ENCODE measurements at regions not wholly inside any gene's neighbourhood (a gene's known extent, or its start where the extent isn't known, plus 50 kb on each side); places are given as distances from the start of the nearest gene placed in this dataset.

DNA sequence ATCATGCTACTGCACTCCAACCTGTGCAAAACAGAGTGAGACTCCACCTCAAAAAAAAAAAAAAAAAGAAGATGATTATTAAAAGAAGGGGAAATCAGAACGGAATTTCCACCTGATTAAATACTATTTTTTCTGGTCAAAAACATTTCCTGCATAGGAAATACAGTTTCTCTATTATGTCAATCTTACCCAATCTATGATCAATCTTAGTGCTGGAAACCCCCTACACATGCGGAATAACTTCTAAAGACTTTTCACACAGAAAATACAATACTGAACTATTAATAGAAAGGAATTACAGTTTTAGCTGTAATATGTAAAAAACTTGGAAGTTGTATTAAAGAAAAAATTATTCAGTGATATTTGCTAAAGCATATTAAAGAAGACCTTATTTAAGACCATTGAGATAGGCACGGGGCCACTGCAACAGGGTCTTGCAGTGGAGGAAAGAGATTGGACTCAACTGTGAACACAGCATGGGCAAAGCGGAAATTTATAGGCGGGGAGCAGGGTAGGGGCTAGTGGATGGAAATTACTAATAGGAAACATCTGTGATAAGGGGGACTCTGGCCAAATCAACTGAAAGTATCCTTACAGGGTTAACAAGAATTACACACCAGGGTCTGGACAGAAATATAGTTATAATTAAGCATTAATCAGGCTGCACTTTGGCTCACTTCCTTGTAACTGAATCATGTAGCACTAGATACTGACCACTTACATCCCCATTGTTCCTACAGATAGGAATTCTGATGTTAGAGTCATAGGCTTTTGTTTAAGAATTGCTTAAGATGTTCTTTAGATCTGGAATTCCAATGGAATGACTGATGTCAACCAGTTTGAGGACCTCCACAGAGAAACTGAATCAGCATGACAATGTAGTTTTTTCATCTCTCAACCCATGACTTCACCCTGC is 411.5 kb upstream of the DDI1 start:
- DNase-seq (ENCODE audit: low spot score) = no peak

DNA sequence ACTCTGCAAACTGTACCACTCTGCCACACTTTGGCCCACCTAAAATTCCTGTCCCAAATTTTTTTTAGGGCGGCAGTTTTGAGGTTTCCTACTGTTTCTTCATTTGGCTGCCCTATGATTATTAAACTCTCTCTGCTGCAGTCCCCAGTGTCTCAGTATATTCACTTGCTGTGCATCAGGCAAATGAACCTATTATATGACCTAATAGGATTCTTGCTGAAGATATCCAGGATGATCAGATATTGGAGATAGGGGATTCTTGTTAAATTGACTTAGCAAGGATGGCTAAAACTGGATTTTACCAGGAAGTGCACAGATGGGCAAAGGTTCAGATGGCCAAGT is 410.8 kb upstream of the DDI1 start:
- DNase-seq (ENCODE audit: low spot score) = no peak

DNA sequence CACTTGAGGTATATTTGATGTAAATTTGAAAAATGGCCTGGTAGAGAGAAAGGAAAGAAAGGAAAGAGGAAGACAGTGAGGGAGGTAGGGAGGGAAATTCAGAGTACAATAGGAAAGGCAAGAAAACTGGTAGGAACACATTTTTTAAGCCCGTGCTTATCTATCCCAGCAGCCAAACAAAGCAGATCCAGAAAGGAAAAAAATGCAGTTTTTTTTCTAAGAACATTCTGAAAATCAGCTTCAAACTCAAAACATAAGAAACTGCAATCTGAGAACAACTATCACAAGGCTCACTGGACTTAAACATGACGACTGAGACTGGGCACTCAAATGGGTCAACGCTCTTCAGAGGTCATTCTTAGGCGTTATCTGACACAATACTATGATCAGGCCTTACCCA is 408.3 kb upstream of the DDI1 start:
- no peak for DNase-seq (ENCODE audit: low spot score)

DNA sequence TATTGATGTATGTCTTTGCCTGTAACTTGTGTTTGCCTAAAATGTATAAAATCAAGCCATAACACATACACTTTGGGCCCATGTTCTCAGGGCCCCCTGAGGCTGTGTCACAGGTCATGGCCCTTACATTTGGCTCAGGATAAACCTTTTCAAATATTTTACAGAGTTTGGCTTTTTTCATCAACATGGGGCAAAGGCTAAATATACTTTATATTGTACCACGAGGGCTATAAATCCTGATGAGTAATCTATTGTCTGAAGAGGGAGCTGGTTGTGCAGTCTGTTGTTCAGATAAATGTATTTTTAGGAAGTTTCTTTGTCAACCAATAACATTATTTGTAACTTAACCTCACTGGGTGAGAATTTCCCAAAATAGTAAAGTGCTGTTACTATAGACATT is 404.6 kb upstream of the DDI1 start:
- DNase-seq (ENCODE audit: low spot score) = no peak

GRCh38 chr11:103633068-103633788 is 403.2 kb upstream of the DDI1 start:
- DNase-seq (ENCODE audit: low spot score) = no peak

DNA sequence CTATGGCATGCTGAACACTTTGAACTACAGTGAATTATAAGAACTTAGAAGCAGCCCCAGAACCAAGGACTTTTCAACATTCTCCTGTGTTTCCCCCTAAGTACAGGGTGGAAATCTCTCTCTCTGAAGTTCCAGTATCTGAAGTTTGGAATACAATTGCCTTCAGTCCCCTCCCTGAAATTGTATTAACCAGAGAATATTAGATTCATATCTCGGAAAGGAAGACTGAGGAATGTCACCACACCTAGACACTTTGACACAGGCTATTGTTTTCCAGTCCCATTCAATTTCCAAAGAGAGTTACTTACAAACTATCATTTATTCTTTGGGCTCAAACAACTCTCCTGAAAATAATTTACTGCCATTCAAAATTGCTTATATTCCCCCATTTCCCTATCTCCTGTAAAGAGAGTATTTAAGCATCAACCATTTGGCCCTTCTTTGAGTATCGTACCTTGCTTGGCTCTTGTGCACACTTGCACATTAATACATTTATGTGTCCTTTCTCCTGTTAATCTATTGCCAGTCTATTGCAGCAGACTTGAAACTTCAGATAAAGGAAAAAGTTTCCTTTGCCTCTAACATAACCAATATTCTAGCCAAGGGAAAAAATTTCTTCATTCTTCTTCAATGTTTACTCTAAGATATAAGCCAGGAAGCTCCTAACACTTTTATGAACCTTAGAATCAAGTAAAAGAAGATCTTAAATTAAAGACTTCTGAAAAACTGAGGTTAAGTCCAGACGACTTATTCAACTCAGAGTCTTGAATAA is 402.4 kb upstream of the DDI1 start:
- DNase-seq (ENCODE audit: low spot score) = no peak

DNA sequence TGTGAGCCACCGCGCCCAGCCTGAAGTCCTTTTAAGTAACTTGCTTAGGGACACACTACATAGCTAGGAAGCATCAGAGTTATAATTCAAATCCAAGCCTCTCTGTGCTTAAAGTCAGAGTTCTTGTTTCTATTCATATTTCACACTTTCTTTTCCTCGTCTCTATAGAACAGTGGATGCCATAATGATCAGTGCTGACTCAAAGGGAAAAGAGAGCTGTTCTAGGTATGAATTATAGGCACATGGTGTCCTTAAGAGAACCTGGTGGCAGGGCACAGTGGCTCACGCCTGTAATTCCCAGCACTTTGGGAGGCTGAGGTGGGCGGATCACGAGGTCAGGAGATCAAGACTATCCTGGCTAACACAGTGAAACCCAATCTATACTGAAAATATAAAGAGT is 400.2 kb upstream of the DDI1 start:
- no peak for DNase-seq (ENCODE audit: low spot score)

GRCh38 chr11:103637295-103637694 is 399.1 kb upstream of the DDI1 start:
- no peak for DNase-seq (ENCODE audit: low spot score)

DNA sequence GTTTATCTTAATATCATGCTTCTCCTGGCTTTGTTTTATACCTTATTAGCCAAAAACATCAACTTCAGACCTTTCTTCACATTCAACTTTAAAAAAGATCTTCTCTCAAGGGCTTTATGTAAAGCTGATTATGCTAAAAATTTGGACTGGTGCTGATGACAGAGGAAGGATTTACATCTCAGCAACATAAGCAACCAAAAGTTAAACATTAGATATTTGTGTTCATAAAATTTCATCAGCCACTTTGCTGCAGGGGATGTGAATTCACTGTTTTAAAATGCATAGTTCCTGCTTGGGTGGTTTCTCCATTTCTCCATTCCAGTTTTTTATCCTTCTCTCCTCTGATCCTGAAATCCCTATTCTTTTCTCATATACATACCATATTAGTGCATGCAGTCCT is 398.6 kb upstream of the DDI1 start:
- no peak for DNase-seq (ENCODE audit: low spot score)

DNA sequence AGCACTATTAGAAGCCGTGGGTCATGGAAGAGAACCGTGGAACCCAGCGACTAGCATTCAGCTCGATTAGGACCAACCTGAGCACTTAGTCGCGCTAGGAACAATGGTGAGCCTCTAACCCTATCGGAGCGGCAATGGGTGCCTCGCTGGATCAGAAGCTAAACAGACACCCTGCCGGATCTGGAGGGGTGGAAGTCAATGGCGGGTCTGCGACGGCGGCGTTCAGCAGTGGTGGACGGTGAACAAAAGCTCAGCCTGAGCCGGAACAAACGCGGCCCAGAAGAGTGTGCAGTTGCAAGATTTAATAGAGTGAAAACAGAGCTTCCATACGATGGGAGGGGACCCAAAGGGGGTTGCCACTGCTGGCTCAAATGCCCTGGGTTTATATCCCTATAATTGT is 391.8 kb upstream of the DDI1 start:
- DNase-seq (ENCODE audit: low spot score) = no peak

- DNase-seq (ENCODE audit: low spot score) = no peak
These were observed 388.4 kb upstream of the DDI1 start for GRCh38 chr11:103648054-103648453.

DNA sequence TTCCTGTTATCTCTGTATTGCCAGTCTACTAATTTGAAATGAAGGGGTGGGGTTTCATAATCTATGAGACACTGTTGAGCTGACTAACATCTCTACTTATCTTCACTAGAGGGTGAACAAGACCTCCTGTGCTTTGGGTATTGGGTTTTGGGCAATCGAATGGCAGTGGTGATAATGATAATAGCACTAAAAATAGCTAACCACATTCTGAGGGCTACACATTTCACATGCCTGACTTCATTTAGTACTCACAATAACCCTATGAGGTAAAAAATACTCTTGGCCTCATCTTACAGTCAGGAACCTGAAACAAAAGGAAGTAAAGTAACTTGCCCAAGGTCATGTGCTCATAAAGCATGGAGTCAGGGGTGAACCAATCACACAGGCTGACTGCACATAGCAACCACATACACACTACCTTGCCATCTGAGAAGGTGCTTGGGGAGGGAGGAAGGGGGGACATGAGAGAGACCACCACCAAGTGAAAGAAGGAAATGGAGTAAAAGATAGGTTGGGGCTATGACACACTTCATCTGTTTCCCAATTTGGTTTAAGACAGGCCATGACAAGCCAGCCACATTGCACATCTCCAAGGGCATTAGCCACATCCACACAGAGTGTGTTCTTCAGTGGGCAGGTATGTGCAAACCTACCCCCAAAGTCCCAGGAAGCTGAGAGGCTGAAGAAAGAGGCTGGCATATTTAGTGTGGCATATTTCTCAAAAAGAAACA is 387.6 kb upstream of the DDI1 start:
- no peak for DNase-seq (ENCODE audit: low spot score)

DNA sequence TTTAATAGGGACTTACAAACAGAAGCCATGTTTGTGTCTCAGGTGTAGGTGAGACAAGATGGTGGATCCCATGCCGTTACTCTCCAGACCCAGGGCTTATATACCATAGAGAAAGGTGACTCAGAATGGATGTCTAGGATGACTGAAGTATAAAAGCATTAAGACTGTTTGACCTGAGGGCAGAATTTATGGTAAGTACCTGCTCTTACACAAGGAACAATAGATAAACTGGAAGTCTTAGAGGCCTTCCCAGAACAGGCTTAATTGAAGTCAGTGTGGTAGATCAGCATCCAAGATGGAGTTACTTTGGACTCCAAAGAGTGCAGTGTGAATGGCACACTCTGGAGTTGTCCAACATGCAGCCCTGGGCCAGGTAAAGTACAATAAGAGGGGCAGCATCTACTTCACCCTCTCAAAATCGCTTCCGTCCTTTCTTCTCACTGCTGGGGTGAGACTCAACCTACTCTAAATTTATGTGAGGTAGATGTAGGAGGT is 387.0 kb upstream of the DDI1 start:
- no peak for DNase-seq (ENCODE audit: low spot score)

- no peak for DNase-seq (ENCODE audit: low spot score)
These were observed 386.1 kb upstream of the DDI1 start for GRCh38 chr11:103650330-103650729.

- DNase-seq (ENCODE audit: low spot score) = no peak
These were observed 385.0 kb upstream of the DDI1 start for GRCh38 chr11:103651341-103651998.

- DNase-seq (ENCODE audit: low spot score) = no peak
These were observed 384.4 kb upstream of the DDI1 start for GRCh38 chr11:103652013-103652412.

GRCh38 chr11:103656382-103656781 is 380.1 kb upstream of the DDI1 start:
- no peak for DNase-seq (ENCODE audit: low spot score)

GRCh38 chr11:103659206-103659618 is 377.2 kb upstream of the DDI1 start:
- DNase-seq (ENCODE audit: low spot score) = no peak

DNA sequence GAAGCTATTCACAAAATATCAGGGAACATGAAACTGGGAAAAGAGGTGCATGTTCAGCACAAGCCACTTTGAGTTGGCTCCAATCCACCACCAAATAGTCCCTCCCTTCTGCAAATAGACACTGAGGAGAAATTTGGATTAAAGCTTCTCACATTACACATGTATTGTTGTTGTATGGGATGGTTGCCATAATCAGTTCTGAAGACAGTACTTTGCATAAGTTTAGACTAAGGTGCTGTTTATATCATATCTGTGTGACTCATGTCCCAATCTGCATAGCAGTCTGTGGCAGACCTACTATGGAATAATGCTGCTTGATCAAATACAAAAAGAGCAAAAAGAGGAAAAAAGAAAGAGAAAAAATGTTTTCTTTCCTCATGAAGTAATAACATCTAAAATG is 376.7 kb upstream of the DDI1 start:
- DNase-seq (ENCODE audit: low spot score) = no peak

GRCh38 chr11:103661185-103661584 is 375.3 kb upstream of the DDI1 start:
- no peak for DNase-seq (ENCODE audit: low spot score)

GRCh38 chr11:103661991-103662390 is 374.4 kb upstream of the DDI1 start:
- no peak for DNase-seq (ENCODE audit: low spot score)

All from CD4-positive, alpha-beta T cell treated with Interleukin-2 at 100 ng/mL for 4 hours (primary cell).